B cell (primary cell): ENCODE measurements at regions not wholly inside any gene's neighbourhood (a gene's known extent, or its start where the extent isn't known, plus 50 kb on each side); places are given as distances from the start of the nearest gene placed in this dataset.

Experiments
- ATAC-seq: fragments of 200-7000 bp; cut with Tn5 transposase; one replicate; pipeline ENCODE4 v1.10.0; 2021; ENCODE audit warnings: low read depth, mild to moderate bottlenecking, moderate number of reproducible peaks, moderate library complexity
- CTCF ChIA-PET: fragments of 350-600 bp; sonication (Branson Sonifier 250); formaldehyde crosslinking; loops from one replicate; lab custom pipeline; 2021; ENCODE audit warnings: antibody characterized with exemption, inconsistent platforms; lab: Charles Lee
- POLR2A ChIA-PET: fragments of 350-600 bp; sonication (Branson Sonifier 250); formaldehyde crosslinking; loops from one replicate; lab custom pipeline; 2021; ENCODE audit warnings: antibody characterized with exemption; lab: Charles Lee
- DNase-seq: peaks from one replicate; pipeline ENCODE4 v3.0.0; 2013
- H2AFZ ChIP-seq: 2 replicates; pipeline ENCODE4 v1.6.1; 2012; ENCODE audit warnings: mild to moderate bottlenecking, low read depth, low read length; ENCODE audit not compliant: insufficient read depth, poor library complexity, severe bottlenecking
- H3K27ac ChIP-seq, 2 donors: 1 replicate in 1 of 2; 2 replicates in 1 of 2; pipeline ENCODE4 v1.5.1; 2012 to 2013; ENCODE audit warnings: low read length in 2 of 2, mild to moderate bottlenecking in 2 of 2, moderate library complexity in 1 of 2
- H3K27me3 ChIP-seq, 4 experiments: fragments of 200-600 bp in 1 of 4; sonication (generic) in 1 of 4; replicated peaks in 1 of 4; 1 replicate in 2 of 4; 2 replicates in 2 of 4; pipeline versions ENCODE4 v1.6.1 to v1.7.0; 2013 to 2016; ENCODE audit warnings: low read length in 3 of 4, mild to moderate bottlenecking in 2 of 4, mixed read lengths in 1 of 4, moderate library complexity in 1 of 4; ENCODE audit not compliant: insufficient read depth in 4 of 4, control insufficient read depth in 3 of 4; ENCODE audit errors: control extremely low read depth in 1 of 4
- H3K36me3 ChIP-seq, 2 experiments: replicated peaks in 1 of 2; 1 replicate in 1 of 2; 2 replicates in 1 of 2; pipeline versions ENCODE4 v1.6.1 to v1.7.1; 2013; ENCODE audit warnings: low read length in 1 of 2; ENCODE audit not compliant: insufficient read depth in 2 of 2, control insufficient read depth in 1 of 2; ENCODE audit errors: control extremely low read depth in 1 of 2, extremely low read depth in 1 of 2
- H3K4me1 ChIP-seq, 2 donors: fragments of 200-600 bp in 1 of 2; sonication (generic) in 1 of 2; 1 replicate in 1 of 2; 2 replicates in 1 of 2; pipeline versions ENCODE4 v1.5.1 to v1.6.1; 2013 to 2017; ENCODE audit warnings: low read length in 2 of 2; ENCODE audit not compliant: control insufficient read depth in 2 of 2, insufficient read depth in 2 of 2
- H3K4me2 ChIP-seq: replicated peaks from 2 replicates; pipeline ENCODE3; 2012; ENCODE audit warnings: mild to moderate bottlenecking, low read depth, low read length; ENCODE audit not compliant: poor library complexity, severe bottlenecking
- H3K4me3 ChIP-seq, 5 experiments: fragments of 200-600 bp in 1 of 5; sonication (generic) in 1 of 5; 1 replicate in 3 of 5; 2 replicates in 2 of 5; pipeline versions ENCODE4 v1.5.1 to v1.7.0; 2011 to 2016; ENCODE audit warnings: low read length in 4 of 5, mild to moderate bottlenecking in 4 of 5, low read depth in 2 of 5, control low read depth in 1 of 5, moderate library complexity in 1 of 5; ENCODE audit not compliant: insufficient read depth in 1 of 5; ENCODE audit errors: control extremely low read depth in 1 of 5, extremely low read depth in 1 of 5
- H3K79me2 ChIP-seq: fragments of 200-600 bp; sonication (generic); one replicate; pipeline ENCODE4 v1.6.0; 2016; ENCODE audit warnings: low read length; ENCODE audit not compliant: control insufficient read depth, insufficient read depth
- H3K9ac ChIP-seq: fragments of 200-600 bp; sonication (generic); 2 replicates; pipeline ENCODE4 v1.6.1; 2017; ENCODE audit warnings: mild to moderate bottlenecking, low read length, moderate library complexity
- H3K9me3 ChIP-seq, 3 donors: one replicate each; pipeline versions ENCODE4 v1.6.1 to v1.7.1; 2013; ENCODE audit warnings: low read length in 2 of 3; ENCODE audit not compliant: control insufficient read depth in 2 of 3, insufficient read depth in 1 of 3; ENCODE audit errors: control extremely low read depth in 1 of 3
- H4K20me1 ChIP-seq: 2 replicates; pipeline ENCODE4 v1.6.0; 2012; ENCODE audit warnings: mild to moderate bottlenecking, low read length; ENCODE audit not compliant: insufficient read depth, control insufficient read depth, poor library complexity, severe bottlenecking
- H3K27ac Mint-ChIP-seq: one replicate; pipeline ENCODE4 v1.8.0; 2021; ENCODE audit warnings: mixed read lengths
- H3K27me3 Mint-ChIP-seq: one replicate; pipeline ENCODE4 v1.8.0; 2021; ENCODE audit warnings: mixed read lengths
- H3K4me1 Mint-ChIP-seq: one replicate; pipeline ENCODE4 v1.8.0; 2021; ENCODE audit warnings: mixed read lengths
- H3K4me3 Mint-ChIP-seq: one replicate; pipeline ENCODE4 v1.8.0; 2021; ENCODE audit warnings: mixed read lengths
- H3K9me3 Mint-ChIP-seq: one replicate; pipeline ENCODE4 v1.8.0; 2022; ENCODE audit warnings: mixed read lengths; ENCODE audit not compliant: insufficient read depth
- EZH2 ChIP-seq: IDR thresholded peaks from 2 replicates; pipeline ENCODE4 v1.6.1; 2012; ENCODE audit warnings: borderline replicate concordance, low read depth, mild to moderate bottlenecking, moderate library complexity, low read length; ENCODE audit not compliant: insufficient read depth, poor library complexity, severe bottlenecking
- WGBS: methylation state at CpG from one replicate; pipeline ENCODE4 v1.1.5; 2013; ENCODE audit warnings: missing lambda C conversion rate; ENCODE audit not compliant: insufficient coverage; 5-methylcytosine and 5-hydroxymethylcytosine counted together
- intact Hi-C: fragments of 100-400 bp; cut with micrococcal nuclease; formaldehyde crosslinking; loops from one replicate; pipeline ENCODE4 v1.10.0; 2022
- TF ChIP-seq, protein P1 (sequence below): fragments of 200-600 bp; IDR thresholded peaks from one replicate; pipeline ENCODE4 v1.8.0; 2022; ENCODE audit warnings: antibody characterized with exemption, mild to moderate bottlenecking

DNA sequence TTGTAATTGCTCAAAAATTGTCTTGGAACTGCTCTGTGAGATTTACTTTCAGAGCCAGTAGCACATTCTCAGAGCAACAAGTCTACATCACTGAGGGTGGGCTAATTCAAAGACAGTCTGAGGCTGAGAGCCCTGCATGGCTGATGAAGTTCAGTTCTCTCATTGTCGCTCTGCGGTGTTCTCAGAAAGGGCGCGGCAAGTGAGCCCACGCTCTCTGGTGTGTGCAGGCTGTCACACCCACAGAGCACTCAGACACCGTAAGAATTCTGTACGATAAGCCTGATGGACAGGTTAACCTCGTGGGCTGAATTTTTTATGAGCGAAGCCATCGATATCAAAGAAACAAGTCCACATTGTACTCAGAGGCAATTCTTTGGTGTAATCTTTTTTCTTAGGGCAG is 557.8 kb downstream of the HACE1 start:
- DNase-seq (no peak), ATAC-seq (no peak)
- Histone ChIP-seq H3K27me3 (no peaks in the 10 kb centered on the region), H4K20me1 (no peaks in the 10 kb centered on the region), H3K4me2 (no peak overlapping the region), H3K4me3 (no peak overlapping the region), H3K36me3 (no peaks in the 10 kb centered on the region), H3K79me2 (no peaks in the 10 kb centered on the region), H3K27ac (no peak overlapping the region), H3K9ac (no peak overlapping the region), H3K9me3 (no peaks in the 10 kb centered on the region), H3K4me1 (no peaks in the 10 kb centered on the region), H2AFZ (no peak overlapping the region)
- no peak overlapping the region for H3K27ac Mint-ChIP-seq
- no peaks in the 10 kb centered on the region for H3K9me3 Mint-ChIP-seq
- intact Hi-C loops: no loop called here
- WGBS: 100% methylated on average over 7 of the region's 10 CpGs
- ChIA-PET CTCF (no interaction called here), POLR2A (no interaction called here)
- no peaks in the 10 kb centered on the region for H3K4me1 Mint-ChIP-seq
- no peak overlapping the region for H3K4me3 Mint-ChIP-seq
- TF ChIP-seq EZH2: no peak
- TF ChIP-seq, protein P1, sequence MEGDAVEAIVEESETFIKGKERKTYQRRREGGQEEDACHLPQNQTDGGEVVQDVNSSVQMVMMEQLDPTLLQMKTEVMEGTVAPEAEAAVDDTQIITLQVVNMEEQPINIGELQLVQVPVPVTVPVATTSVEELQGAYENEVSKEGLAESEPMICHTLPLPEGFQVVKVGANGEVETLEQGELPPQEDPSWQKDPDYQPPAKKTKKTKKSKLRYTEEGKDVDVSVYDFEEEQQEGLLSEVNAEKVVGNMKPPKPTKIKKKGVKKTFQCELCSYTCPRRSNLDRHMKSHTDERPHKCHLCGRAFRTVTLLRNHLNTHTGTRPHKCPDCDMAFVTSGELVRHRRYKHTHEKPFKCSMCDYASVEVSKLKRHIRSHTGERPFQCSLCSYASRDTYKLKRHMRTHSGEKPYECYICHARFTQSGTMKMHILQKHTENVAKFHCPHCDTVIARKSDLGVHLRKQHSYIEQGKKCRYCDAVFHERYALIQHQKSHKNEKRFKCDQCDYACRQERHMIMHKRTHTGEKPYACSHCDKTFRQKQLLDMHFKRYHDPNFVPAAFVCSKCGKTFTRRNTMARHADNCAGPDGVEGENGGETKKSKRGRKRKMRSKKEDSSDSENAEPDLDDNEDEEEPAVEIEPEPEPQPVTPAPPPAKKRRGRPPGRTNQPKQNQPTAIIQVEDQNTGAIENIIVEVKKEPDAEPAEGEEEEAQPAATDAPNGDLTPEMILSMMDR: no peak
- H3K27me3 Mint-ChIP-seq: no peaks in the 10 kb centered on the region

DNA sequence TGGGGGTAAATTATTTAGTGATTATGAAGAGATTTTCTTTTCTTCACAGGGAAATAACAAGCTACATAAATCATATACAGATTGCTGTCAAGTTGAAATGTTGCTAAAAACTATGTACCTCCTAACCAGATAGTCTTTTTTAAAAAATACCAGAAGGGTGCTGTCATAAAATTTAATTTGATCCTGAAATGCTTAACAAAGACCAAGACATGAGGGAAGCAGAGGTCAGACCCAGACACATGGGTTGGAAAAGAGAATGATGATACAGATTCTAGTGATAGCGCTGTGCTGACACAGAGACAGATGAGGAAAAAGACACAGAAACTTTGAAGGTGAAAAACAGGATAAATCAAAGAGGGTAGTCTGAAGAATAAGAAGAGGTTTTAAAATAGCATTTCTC is 573.1 kb downstream of the HACE1 start:
- no peak overlapping the region for H3K4me3 Mint-ChIP-seq
- no peak for DNase-seq
- no peaks in the 10 kb centered on the region for H3K79me2 ChIP-seq
- no peaks in the 10 kb centered on the region for H4K20me1 ChIP-seq
- ATAC-seq: no peak
- no peaks in the 10 kb centered on the region for H3K4me1 ChIP-seq
- no peak overlapping the region for H2AFZ ChIP-seq
- H3K4me2 ChIP-seq: no peak overlapping the region
- no peak overlapping the region for H3K27ac Mint-ChIP-seq
- intact Hi-C loops: no loop called here
- TF ChIP-seq EZH2: no peak
- TF ChIP-seq, protein P1: no peak
- no peaks in the 10 kb centered on the region for H3K27me3 ChIP-seq
- H3K4me3 ChIP-seq: no peak overlapping the region
- no peak overlapping the region for H3K27ac ChIP-seq
- no peaks in the 10 kb centered on the region for H3K36me3 ChIP-seq
- no peaks in the 10 kb centered on the region for H3K9me3 Mint-ChIP-seq
- ChIA-PET CTCF (no interaction called here), POLR2A (no interaction called here)
- no peak overlapping the region for H3K9ac ChIP-seq
- no peaks in the 10 kb centered on the region for H3K9me3 ChIP-seq
- no peaks in the 10 kb centered on the region for H3K27me3 Mint-ChIP-seq
- WGBS: 93% methylated on average over 1 of the region's 1 CpG
- no peaks in the 10 kb centered on the region for H3K4me1 Mint-ChIP-seq
